NCI-H82 (cell line): ENCODE measurements at regions not wholly inside any gene's neighbourhood (a gene's known extent, or its start where the extent isn't known, plus 50 kb on each side); places are given as distances from the start of the nearest gene placed in this dataset.
A peak's percentile ranks its signal among the peaks of the same experiment; 100 is the strongest.

Experiments used
- DNase-seq: peaks from one replicate; lab custom pipeline; 2025; lab: John Stamatoyannopoulos, UW

DNA sequence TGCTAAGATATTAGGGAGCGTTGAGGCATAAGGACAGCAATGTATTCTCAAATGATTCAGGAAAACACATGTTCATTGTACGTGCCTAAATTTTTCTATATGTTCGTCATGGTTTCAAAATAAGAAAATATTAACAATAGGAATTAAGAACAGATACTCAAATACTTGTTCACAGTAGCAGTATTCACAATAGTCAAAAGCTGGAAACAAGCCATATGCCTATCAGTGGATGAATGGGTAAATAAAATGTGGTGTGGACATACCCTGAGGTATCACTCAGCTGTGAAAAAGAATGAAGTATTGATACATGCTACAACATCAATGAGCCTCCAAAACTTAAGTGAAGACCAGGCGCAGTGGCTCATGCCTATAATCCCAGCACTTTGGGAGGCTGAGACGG lies 84.7 kb upstream of the PTER start:
- DNase-seq: no peak

GRCh38 chr10:16360001-16360400 lies 76.8 kb upstream of the PTER start:
- DNase-seq: no peak

GRCh38 chr10:16360425-16360824 lies 76.4 kb upstream of the PTER start:
- no peak for DNase-seq

- DNase-seq: no peak
Measured at GRCh38 chr10:16361086-16361485, 75.7 kb upstream of the PTER start.

DNA sequence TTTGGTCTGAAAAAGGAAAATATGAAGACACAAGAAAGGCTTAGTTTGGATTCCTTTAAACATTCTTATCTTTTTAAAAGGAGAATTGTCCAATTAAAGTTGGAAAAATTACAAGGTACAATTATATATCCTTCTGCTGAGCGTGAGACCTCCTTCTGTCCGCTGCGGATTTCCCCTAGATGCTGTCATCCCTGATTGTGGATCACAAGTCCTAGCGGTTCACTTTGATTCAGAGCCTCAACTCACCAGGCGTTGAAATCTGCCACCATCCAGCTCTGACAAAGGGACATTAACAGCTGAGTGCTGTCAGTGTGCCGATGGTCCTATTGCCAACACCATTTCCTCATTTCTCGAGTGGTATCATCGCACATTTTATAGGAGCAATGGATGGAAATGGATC lies 73.1 kb upstream of the PTER start:
- DNase-seq: no peak

DNA sequence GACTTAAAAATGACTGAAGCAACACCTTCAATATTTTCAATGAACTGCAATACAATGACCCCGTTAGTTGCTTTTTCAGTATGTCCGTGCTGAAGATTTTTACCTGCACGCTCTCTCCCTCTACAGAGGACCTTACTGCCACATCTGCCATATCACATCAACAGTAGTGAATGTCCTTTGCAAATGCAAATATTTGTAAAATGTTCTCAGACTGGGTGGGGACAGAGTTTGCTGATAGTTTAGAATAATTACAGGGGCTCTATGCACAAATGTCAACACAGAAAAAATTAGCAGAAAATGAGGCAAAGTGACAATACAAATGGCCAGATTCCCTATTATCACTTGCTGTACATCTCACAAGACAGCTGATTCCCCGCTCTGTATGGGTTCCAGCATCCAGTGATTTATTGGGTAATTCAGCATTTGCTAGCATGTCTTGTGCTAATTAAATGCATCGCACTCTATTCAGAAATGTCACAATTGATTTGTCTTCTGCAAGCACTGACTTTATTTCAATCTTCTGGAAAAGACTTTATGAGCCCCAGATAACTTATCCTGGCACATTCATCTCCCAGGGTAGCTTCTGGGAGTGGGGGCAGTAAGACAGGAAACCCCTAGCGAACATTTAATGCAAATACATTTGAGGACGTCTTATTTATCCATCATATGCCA lies 69.1 kb upstream of the PTER start:
- no peak for DNase-seq

- DNase-seq: no peak
Measured at GRCh38 chr10:16381083-16381482, 55.7 kb upstream of the PTER start.

GRCh38 chr10:16384021-16384420 lies 52.8 kb upstream of the PTER start:
- peak; percentile 67 for DNase-seq

DNA sequence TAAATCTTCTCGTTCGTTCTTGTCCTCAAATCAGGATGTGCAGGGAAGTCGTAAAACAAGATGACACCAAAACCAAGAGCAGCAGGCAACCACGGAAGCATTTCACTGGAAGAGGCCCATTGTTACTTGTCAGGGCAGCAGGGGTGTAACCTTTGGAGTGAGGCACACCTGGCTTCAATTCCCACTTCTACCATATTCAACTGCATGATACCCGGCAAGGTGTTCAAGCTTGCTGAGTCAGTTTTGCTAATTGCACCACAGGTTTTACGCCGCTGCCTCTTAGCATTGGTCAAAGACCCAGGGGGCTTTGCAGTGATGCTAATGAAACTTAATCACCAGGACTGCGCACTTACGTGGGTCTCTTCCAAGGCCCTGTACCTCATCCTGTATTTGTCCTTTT lies 50.0 kb upstream of the PTER start:
- no peak for DNase-seq
